HepG2 (cell line): ENCODE measurements at regions not wholly inside any gene's neighbourhood (a gene's known extent, or its start where the extent isn't known, plus 50 kb on each side); places are given as distances from the start of the nearest gene placed in this dataset.

Experiments used
- ATAC-seq: fragments of 200-7000 bp; cut with Tn5 transposase; 3 replicates; pipeline ENCODE4 v1.9.1; 2020; ENCODE audit warnings: mild to moderate bottlenecking, moderate library complexity
- BruUV-seq: library from RNA; stranded (reverse); fragments of 400-500 nt; replicated peaks from 2 replicates; lab custom pipeline; 2021; lab: Mats Ljungman, UMichigan
- CTCF ChIA-PET: fragments of 300-600 bp; formaldehyde crosslinking; extraction: SDS; loops from one replicate; lab custom pipeline; 2021; ENCODE audit warnings: low total read pairs, inconsistent platforms, low intra/inter-chr PET ratio; lab: Yijun Ruan, JAX
- POLR2A ChIA-PET: fragments of 350-600 bp; sonication (Branson Sonifier 250); formaldehyde crosslinking; loops from one replicate; lab custom pipeline; 2020; ENCODE audit warnings: antibody characterized with exemption, inconsistent platforms; lab: Yijun Ruan, JAX
- DNase-seq: peaks from one replicate; pipeline ENCODE4 v3.0.0-alpha.2; 2015; ENCODE audit warnings: low spot score
- FAIRE-seq: peaks from 3 replicates; lab custom pipeline; 2011; peaks lifted over from hg19 to GRCh38; lab: Jason Lieb, UNC
- H2AFZ ChIP-seq: one replicate; pipeline ENCODE4 v1.6.1; 2011; ENCODE audit warnings: low read length, inconsistent platforms
- H3K27ac ChIP-seq: fragments of 300-600 bp; 3 replicates; pipeline ENCODE4 v1.8.0; 2011; ENCODE audit warnings: mixed run types, mild to moderate bottlenecking, mixed read lengths, low read length, inconsistent platforms; ENCODE audit not compliant: insufficient read depth; ENCODE audit errors: extremely low read length
- H3K27me3 ChIP-seq, 2 experiments: fragments of 200-600 bp in 1 of 2; 2 replicates in 1 of 2; 3 replicates in 1 of 2; pipeline versions ENCODE4 v1.6.0 to v1.8.0; 2011; ENCODE audit warnings: low read length in 2 of 2, mild to moderate bottlenecking in 2 of 2, moderate library complexity in 2 of 2, inconsistent platforms in 1 of 2; ENCODE audit not compliant: insufficient read depth in 2 of 2, control insufficient read depth in 1 of 2
- H3K36me3 ChIP-seq, 2 experiments: fragments of 200-600 bp in 1 of 2; replicated peaks in 1 of 2; 2 replicates in 1 of 2; 3 replicates in 1 of 2; pipeline versions ENCODE4 v1.5.1 to v1.8.0; 2011; ENCODE audit warnings: low read length in 2 of 2, inconsistent platforms in 1 of 2; ENCODE audit not compliant: insufficient read depth in 2 of 2, control insufficient read depth in 1 of 2
- H3K4me1 ChIP-seq: 2 replicates; pipeline ENCODE4 v1.5.1; 2012; ENCODE audit warnings: low read length, inconsistent platforms; ENCODE audit not compliant: insufficient read depth
- H3K4me2 ChIP-seq: 2 replicates; pipeline ENCODE4 v1.6.0; 2011; ENCODE audit warnings: low read depth, low read length, inconsistent platforms
- H3K4me3 ChIP-seq, 3 experiments: fragments of 200-600 bp in 1 of 3; sonication (generic), shearing (Covaris generic) in 1 of 3; replicated peaks in 1 of 3; 2 replicates each; pipeline ENCODE4 v1.5.1; 2011 to 2016; ENCODE audit warnings: low read length in 3 of 3, inconsistent platforms in 2 of 3, low read depth in 2 of 3, mild to moderate bottlenecking in 2 of 3, control low read depth in 1 of 3, mixed read lengths in 1 of 3; ENCODE audit not compliant: insufficient read depth in 1 of 3
- H3K79me2 ChIP-seq: one replicate; pipeline ENCODE4 v1.6.1; 2011; ENCODE audit warnings: low read length, inconsistent platforms; ENCODE audit not compliant: insufficient read depth
- H3K9ac ChIP-seq: 2 replicates; pipeline ENCODE4 v1.6.0; 2011; ENCODE audit warnings: mild to moderate bottlenecking, low read depth, low read length, inconsistent platforms; ENCODE audit not compliant: insufficient read depth
- H3K9me3 ChIP-seq: 2 replicates; pipeline ENCODE4 v1.5.1; 2012; ENCODE audit warnings: mild to moderate bottlenecking, low read length
- H4K20me1 ChIP-seq: 2 replicates; pipeline ENCODE4 v1.6.0; 2011; ENCODE audit warnings: inconsistent platforms, mild to moderate bottlenecking, low read length, moderate library complexity; ENCODE audit not compliant: insufficient read depth
- REXO4 ChIP-seq: sonication (generic); formaldehyde crosslinking; IDR thresholded peaks from 2 replicates; pipeline ENCODE4 v1.8.0; 2022; ENCODE audit warnings: missing genetic modification reagents, mild to moderate bottlenecking, borderline replicate concordance
- ZNF773 ChIP-seq: sonication (generic); formaldehyde crosslinking; IDR thresholded peaks from 2 replicates; pipeline ENCODE4 v1.4.0; 2020; ENCODE audit warnings: missing genetic modification reagents, borderline replicate concordance
- WGBS: methylation state at CpG from one replicate; pipeline ENCODE4 v1.1.6; 2017; ENCODE audit warnings: low lambda C conversion rate; 5-methylcytosine and 5-hydroxymethylcytosine counted together
- in situ Hi-C: cut with HindIII; loops from 2 replicates; pipeline ENCODE4 v1.10.0; 2017; ENCODE audit warnings: low pct_unique_long_range_greater_than_20kb; ENCODE audit not compliant: extremely low pct_ligation_motif_present
- intact Hi-C: fragments of 100-400 bp; cut with micrococcal nuclease; formaldehyde crosslinking; loops from one replicate; pipeline ENCODE4 v1.10.0; 2022; ENCODE audit not compliant: unreplicated experiment
- TF ChIP-seq, protein P1 (sequence below): sonication (generic); formaldehyde crosslinking; IDR thresholded peaks from 2 replicates; pipeline ENCODE4 v1.4.0; 2020; ENCODE audit warnings: missing genetic modification reagents

DNA sequence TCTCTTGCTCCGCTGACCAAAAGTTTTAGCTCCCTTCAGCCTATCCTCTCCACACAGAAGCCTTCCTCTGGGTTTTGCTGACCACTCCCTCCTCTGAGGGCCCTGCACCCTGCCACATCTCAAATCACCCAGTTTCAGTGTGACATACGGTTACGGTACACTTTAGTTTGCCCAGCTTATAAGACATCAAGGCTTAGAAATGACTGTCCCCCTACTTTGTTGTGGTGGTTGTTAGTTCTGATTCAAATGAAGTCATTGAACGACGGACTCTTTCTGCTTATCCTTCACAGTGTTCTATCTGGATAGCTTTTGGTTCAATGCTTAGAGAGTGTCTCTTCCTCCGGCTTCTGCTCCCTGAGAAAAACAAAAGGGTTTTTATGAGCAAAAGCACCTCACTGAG lies 68.0 kb upstream of the NDUFB4 start:
- POLR2A ChIA-PET: no interaction called here
- FAIRE-seq: no peak
- in situ Hi-C loops (no loop called here), intact Hi-C loops (no loop called here)
- Histone ChIP-seq H4K20me1 (no peaks in the 10 kb centered on the region), H2AFZ (no peak overlapping the region), H3K9me3 (no peaks in the 10 kb centered on the region), H3K4me2 (no peak overlapping the region), H3K9ac (no peak overlapping the region), H3K79me2 (no peaks in the 10 kb centered on the region), H3K4me3 (no peak overlapping the region), H3K36me3 (no peaks in the 10 kb centered on the region), H3K27ac (no peak overlapping the region), H3K4me1 (no peaks in the 10 kb centered on the region), H3K27me3 (no peaks in the 10 kb centered on the region)
- no TSS peak for BruUV-seq
- TF ChIP-seq, protein P1, sequence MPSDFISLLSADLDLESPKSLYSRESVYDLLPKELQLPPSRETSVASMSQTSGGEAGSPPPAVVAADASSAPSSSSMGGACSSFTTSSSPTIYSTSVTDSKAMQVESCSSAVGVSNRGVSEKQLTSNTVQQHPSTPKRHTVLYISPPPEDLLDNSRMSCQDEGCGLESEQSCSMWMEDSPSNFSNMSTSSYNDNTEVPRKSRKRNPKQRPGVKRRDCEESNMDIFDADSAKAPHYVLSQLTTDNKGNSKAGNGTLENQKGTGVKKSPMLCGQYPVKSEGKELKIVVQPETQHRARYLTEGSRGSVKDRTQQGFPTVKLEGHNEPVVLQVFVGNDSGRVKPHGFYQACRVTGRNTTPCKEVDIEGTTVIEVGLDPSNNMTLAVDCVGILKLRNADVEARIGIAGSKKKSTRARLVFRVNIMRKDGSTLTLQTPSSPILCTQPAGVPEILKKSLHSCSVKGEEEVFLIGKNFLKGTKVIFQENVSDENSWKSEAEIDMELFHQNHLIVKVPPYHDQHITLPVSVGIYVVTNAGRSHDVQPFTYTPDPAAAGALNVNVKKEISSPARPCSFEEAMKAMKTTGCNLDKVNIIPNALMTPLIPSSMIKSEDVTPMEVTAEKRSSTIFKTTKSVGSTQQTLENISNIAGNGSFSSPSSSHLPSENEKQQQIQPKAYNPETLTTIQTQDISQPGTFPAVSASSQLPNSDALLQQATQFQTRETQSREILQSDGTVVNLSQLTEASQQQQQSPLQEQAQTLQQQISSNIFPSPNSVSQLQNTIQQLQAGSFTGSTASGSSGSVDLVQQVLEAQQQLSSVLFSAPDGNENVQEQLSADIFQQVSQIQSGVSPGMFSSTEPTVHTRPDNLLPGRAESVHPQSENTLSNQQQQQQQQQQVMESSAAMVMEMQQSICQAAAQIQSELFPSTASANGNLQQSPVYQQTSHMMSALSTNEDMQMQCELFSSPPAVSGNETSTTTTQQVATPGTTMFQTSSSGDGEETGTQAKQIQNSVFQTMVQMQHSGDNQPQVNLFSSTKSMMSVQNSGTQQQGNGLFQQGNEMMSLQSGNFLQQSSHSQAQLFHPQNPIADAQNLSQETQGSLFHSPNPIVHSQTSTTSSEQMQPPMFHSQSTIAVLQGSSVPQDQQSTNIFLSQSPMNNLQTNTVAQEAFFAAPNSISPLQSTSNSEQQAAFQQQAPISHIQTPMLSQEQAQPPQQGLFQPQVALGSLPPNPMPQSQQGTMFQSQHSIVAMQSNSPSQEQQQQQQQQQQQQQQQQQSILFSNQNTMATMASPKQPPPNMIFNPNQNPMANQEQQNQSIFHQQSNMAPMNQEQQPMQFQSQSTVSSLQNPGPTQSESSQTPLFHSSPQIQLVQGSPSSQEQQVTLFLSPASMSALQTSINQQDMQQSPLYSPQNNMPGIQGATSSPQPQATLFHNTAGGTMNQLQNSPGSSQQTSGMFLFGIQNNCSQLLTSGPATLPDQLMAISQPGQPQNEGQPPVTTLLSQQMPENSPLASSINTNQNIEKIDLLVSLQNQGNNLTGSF: no peak
- CTCF ChIA-PET: no interaction called here
- no peak for ATAC-seq
- no peak for DNase-seq
- 57% methylated on average over 6 of the region's 6 CpGs for WGBS

DNA sequence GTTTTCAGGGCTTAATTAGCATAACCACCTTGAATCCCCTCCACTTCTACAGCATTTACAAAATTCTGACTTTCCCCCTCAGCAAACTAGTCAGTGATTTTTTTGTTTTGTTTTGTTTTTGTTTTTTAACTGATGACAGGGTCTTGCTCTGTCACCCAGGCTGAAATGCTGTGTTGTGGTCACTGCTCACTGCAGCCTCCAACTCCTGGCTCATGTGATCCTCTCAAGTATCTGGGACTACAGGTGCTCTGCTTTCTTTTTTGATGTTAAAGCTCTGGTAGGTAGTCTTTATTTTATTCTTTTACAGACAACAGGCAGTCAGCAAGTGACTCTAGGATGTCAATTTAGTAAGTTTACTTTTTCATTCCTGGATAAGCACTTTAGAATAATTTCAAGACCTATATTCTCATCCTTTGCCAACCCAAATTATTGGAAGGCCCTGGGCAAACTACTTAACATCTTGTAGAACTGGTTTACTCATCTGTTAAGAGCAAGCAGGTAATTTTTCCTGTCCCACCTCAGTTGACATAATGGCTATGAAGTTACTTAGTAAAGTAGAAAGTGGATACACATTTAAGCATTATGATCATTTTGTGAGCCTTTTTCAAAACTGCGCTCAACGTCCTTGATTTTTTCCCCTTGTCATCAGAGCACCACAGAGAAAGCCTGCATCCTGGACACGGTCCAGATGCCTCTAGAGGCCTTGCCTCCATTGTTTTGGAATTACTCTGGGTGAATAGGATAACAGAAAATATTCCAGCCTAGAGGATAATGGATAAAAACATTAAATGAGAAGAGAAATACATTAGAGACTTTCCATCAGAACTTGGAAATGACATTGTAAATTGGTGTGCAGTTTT lies 69.9 kb upstream of the NDUFB4 start:
- H4K20me1 ChIP-seq: no peaks in the 10 kb centered on the region
- H3K36me3 ChIP-seq: no peaks in the 10 kb centered on the region
- H3K9ac ChIP-seq: no peak overlapping the region
- no TSS peak for BruUV-seq
- H3K4me3 ChIP-seq: no peak overlapping the region
- no peaks in the 10 kb centered on the region for H3K9me3 ChIP-seq
- TF ChIP-seq ZNF773 (CRISPR knock-in tag): no peak
- TF ChIP-seq REXO4 (CRISPR knock-in tag): no peak
- no peak overlapping the region for H3K4me2 ChIP-seq
- CTCF ChIA-PET: no interaction called here
- 16% methylated on average over 3 of the region's 3 CpGs for WGBS
- no peaks in the 10 kb centered on the region for H3K27me3 ChIP-seq
- no peaks in the 10 kb centered on the region for H3K4me1 ChIP-seq
- no peak for ATAC-seq
- intact Hi-C loops (no loop called here), in situ Hi-C loops (no loop called here)
- H3K79me2 ChIP-seq: no peaks in the 10 kb centered on the region
- POLR2A ChIA-PET: no interaction called here
- no peak overlapping the region for H3K27ac ChIP-seq
- no peak overlapping the region for H2AFZ ChIP-seq
- no peak for DNase-seq
- FAIRE-seq: no peak
